Activated T-helper 2 cell treated with anti-CD3 and anti-CD28 coated beads, Interferon-gamma antibody, Interleukin-2, Interleukin-4, amounts not matched to agents 10 μg/mL and 5 μg/mL and 100 μg/mL, durations not matched to agents 14 hours and 24 hours and 36 hours (primary cell): ENCODE measurements at regions not wholly inside any gene's neighbourhood (a gene's known extent, or its start where the extent isn't known, plus 50 kb on each side); places are given as distances from the start of the nearest gene placed in this dataset.
"Not testable (repeated sequence)": the region's sequence is repeated elsewhere in the genome, so short reads cannot be mapped to it uniquely, and the experiment has no call there.

ENCODE experiments used
- DNase-seq: peaks from one replicate; pipeline ENCODE4 v3.0.0; 2021; ENCODE audit warnings: low spot score
- H3K27ac Mint-ChIP-seq: one replicate; pipeline ENCODE4 v1.8.0; 2021; ENCODE audit warnings: mixed read lengths
- H3K27me3 Mint-ChIP-seq: one replicate; pipeline ENCODE4 v1.8.0; 2021; ENCODE audit warnings: low read depth, mixed read lengths
- H3K36me3 Mint-ChIP-seq: one replicate; pipeline ENCODE4 v1.8.0; 2021; ENCODE audit warnings: low read depth, mixed read lengths
- H3K4me1 Mint-ChIP-seq: one replicate; pipeline ENCODE4 v1.8.0; 2021; ENCODE audit warnings: low read depth, mixed read lengths
- H3K4me3 Mint-ChIP-seq: one replicate; pipeline ENCODE4 v1.8.0; 2021; ENCODE audit warnings: low read depth, mild to moderate bottlenecking, moderate library complexity, mixed read lengths
- H3K9me3 Mint-ChIP-seq: one replicate; pipeline ENCODE4 v1.8.0; 2021; ENCODE audit warnings: mixed read lengths
- intact Hi-C: fragments of 100-400 bp; cut with micrococcal nuclease; formaldehyde crosslinking; loops from one replicate; pipeline ENCODE4 v1.15.1; 2023

GRCh38 chr7:142454862-142455261 lies 197.0 kb upstream of the PRSS58 start:
- Mint-ChIP-seq H3K27me3 (peaks cover 11% of the 10 kb centered on the region), H3K4me1 (peaks cover 28% of the 10 kb centered on the region), H3K4me3 (peak overlapping the region; percentile 28), H3K27ac (peak overlapping the region; percentile 25), H3K36me3 (no peaks in the 10 kb centered on the region), H3K9me3 (no peaks in the 10 kb centered on the region)
- DNase-seq: no peak
- intact Hi-C loops: no loop called here

DNA sequence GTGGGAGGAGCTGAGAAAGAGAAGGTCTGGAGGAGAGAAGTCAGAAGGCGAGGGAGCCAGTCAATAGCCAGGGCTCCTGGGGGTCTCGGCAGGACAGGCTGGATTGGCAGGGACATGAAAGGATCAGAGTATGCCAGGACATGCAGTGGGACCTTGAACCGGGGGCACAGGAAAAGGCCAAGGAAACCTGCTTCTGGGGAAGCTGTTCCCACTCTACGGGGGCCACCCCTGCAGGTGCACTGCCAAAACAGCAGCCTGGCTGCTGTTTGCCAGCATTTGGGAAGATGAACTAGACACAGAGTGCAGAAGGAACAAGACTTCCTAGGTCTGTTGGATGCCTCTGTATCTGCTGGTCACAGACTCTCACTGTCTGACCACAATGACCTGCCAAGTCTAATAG lies 194.9 kb upstream of the PRSS58 start:
- no peak overlapping the region for H3K4me3 Mint-ChIP-seq
- H3K36me3 Mint-ChIP-seq: no peaks in the 10 kb centered on the region
- no peak for DNase-seq
- no peaks in the 10 kb centered on the region for H3K9me3 Mint-ChIP-seq
- peaks cover 11% of the 10 kb centered on the region for H3K27me3 Mint-ChIP-seq
- H3K4me1 Mint-ChIP-seq: peaks cover 13% of the 10 kb centered on the region
- intact Hi-C loops: no loop called here
- no peak overlapping the region for H3K27ac Mint-ChIP-seq

DNA sequence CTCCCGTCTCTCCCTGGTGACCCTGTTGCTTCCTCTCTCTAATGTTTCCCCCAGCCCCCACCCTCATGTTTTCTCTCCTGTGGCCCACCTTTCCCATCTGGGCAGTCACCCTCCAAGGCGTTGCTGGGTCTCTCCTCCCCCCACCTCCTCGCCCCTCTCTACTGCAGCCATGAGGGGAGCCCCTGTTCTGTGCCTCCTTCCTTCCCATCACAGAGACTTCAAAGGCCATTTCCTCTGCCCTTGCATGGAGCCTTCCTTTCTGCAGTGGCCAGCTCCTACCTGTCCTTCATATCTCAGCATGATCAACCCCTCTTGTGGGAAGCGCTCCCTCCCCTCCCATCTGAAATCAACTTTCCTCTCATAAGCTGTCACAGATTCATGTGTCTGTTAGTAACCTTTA lies 194.0 kb upstream of the PRSS58 start:
- no peak for DNase-seq
- intact Hi-C loops: no loop called here
- peaks cover 13% of the 10 kb centered on the region for H3K4me1 Mint-ChIP-seq
- no peaks in the 10 kb centered on the region for H3K36me3 Mint-ChIP-seq
- H3K27me3 Mint-ChIP-seq: peaks cover 11% of the 10 kb centered on the region
- no peak overlapping the region for H3K4me3 Mint-ChIP-seq
- no peak overlapping the region for H3K27ac Mint-ChIP-seq
- no peaks in the 10 kb centered on the region for H3K9me3 Mint-ChIP-seq

- Mint-ChIP-seq H3K9me3 (no peaks in the 10 kb centered on the region), H3K4me3 (peak overlapping the region; percentile 45), H3K36me3 (no peaks in the 10 kb centered on the region), H3K27ac (no peak overlapping the region), H3K27me3 (peaks cover 11% of the 10 kb centered on the region), H3K4me1 (peaks cover 13% of the 10 kb centered on the region)
- intact Hi-C loops: no loop called here
- no peak for DNase-seq
These were observed 193.4 kb upstream of the PRSS58 start for GRCh38 chr7:142451296-142451695.

- Mint-ChIP-seq H3K9me3 (no peaks in the 10 kb centered on the region), H3K27ac (no peak overlapping the region), H3K4me3 (peak overlapping the region; percentile 45), H3K27me3 (peaks cover 11% of the 10 kb centered on the region), H3K36me3 (no peaks in the 10 kb centered on the region), H3K4me1 (peaks cover 12% of the 10 kb centered on the region)
- intact Hi-C loops: no loop called here
- no peak for DNase-seq
These were observed 192.8 kb upstream of the PRSS58 start for GRCh38 chr7:142450695-142451094.

DNA sequence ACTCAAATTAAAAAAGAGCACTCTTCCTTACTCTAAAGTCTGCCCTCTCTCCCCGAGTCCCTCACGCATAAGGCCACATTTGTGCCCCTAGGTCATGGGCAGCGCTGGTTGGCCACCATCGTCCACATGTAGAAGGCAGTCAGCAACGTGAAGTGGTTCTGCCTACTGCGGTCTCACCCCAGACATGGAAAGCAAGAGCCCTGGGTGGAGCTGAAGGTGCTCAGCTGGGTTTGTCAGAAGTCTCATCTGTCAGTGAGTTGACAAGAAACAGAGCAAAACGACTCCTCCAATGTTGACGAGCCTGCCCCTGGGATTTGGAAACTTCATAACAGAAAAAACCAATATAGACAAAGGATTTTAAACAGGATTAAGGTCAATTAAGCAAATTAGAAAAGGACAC lies 192.3 kb upstream of the PRSS58 start:
- Mint-ChIP-seq H3K27me3 (peaks cover 11% of the 10 kb centered on the region), H3K4me3 (peak overlapping the region; percentile 35), H3K36me3 (no peaks in the 10 kb centered on the region), H3K4me1 (peaks cover 10% of the 10 kb centered on the region), H3K27ac (peak overlapping the region; percentile 48), H3K9me3 (no peaks in the 10 kb centered on the region)
- intact Hi-C loops: no loop called here
- DNase-seq: no peak

- Mint-ChIP-seq H3K4me3 (peak overlapping the region; percentile 3), H3K27me3 (peaks cover 11% of the 10 kb centered on the region), H3K4me1 (peaks cover 13% of the 10 kb centered on the region), H3K27ac (peak overlapping the region; percentile 7)
- intact Hi-C loops, DNase-seq, H3K36me3 Mint-ChIP-seq, H3K9me3 Mint-ChIP-seq: not testable (repeated sequence)
These were observed 191.0 kb upstream of the PRSS58 start for GRCh38 chr7:142448857-142449256.

GRCh38 chr7:142447762-142448161 lies 189.9 kb upstream of the PRSS58 start:
- Mint-ChIP-seq H3K9me3 (no peaks in the 10 kb centered on the region), H3K27ac (no peak overlapping the region), H3K27me3 (peaks cover 10% of the 10 kb centered on the region), H3K4me1 (peaks cover 20% of the 10 kb centered on the region), H3K36me3 (no peaks in the 10 kb centered on the region), H3K4me3 (no peak overlapping the region)
- DNase-seq: no peak
- intact Hi-C loops: no loop called here

DNA sequence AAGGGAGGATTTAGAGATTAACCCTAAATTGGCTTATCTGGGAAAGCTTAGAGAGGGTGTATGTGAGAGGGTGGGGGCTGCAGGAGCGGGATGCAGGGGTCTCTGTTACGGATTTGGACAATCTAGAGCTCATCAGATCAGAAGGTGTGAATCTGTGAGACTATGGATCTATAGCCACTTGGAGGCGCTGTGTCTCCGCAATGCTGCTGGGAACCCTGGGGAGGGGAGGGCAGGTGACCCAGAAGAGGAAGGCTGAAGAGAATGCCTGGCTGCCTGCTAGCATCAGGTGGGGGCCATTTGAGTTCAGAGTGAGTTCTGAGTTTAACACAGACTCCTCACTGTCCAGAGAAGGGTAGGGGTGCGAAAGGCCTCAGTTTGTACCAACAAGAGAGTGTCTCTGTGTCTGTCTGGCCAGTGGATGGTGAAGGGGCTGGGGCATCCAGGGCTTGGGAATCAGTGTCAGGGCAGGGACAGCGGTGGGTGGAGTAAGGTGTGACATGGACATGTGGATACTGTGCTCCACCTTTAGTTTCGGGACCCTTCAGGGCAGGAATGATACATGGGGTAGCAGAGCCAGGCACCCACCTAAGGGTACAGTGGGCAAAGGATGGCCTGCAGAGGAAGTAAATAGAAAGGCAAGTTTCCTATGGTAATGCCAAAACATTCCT lies 187.3 kb upstream of the PRSS58 start:
- DNase-seq: no peak
- no peaks in the 10 kb centered on the region for H3K36me3 Mint-ChIP-seq
- intact Hi-C loops: loop anchor here (1.0 to 2.0 kb wide), 2 partner anchors 16 to 366 kb away; no protein-coding TSS in a partner anchor
- no peak overlapping the region for H3K4me3 Mint-ChIP-seq
- peaks cover 6% of the 10 kb centered on the region for H3K27me3 Mint-ChIP-seq
- peaks cover 32% of the 10 kb centered on the region for H3K4me1 Mint-ChIP-seq
- H3K27ac Mint-ChIP-seq: no peak overlapping the region
- no peaks in the 10 kb centered on the region for H3K9me3 Mint-ChIP-seq

DNA sequence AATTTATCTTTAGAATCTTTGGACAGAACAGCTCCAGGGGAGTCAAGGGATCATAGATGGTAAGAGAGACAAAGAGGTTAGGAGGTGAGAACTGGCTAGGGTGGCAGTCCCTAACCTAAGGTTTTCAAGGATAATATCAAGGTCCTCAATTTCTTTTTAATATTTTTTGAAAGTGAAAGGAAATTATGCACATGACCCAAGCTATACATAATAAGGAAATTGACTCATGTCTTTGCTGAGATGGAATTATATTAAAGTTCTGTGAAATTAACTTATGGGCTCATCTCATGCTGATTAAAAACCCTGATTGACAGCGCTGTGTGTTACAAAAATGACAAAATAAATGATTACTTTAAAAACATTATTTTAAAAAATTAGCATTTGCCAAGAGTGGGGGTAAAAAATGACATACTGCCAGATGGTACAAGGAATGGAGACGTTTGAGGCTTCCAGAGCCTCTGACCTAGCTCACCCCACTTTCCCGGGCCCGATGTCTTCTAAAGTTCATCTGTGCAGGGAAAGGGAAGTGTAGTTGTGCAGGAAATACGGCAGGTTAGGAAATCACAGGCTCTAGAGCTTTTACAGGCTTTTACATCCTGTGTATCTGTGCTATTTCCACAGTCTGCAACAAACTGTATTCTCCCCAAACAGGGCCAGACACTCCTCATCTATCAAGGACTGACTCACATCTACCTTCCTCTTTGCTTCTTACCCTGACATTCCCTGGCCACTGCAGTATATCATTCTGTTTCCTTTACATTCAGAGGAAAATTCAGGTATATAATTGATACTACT lies 185.6 kb upstream of the PRSS58 start:
- Mint-ChIP-seq H3K4me1 (peaks cover 43% of the 10 kb centered on the region), H3K4me3 (no peak overlapping the region), H3K27ac (no peak overlapping the region), H3K9me3 (no peaks in the 10 kb centered on the region), H3K36me3 (no peaks in the 10 kb centered on the region), H3K27me3 (peaks cover under 1% of the 10 kb centered on the region)
- DNase-seq: no peak
- intact Hi-C loops: loop anchor here (2.0 kb wide), 1 partner anchor 17 kb away; no protein-coding TSS in a partner anchor

GRCh38 chr7:142442396-142442795 lies 184.5 kb upstream of the PRSS58 start:
- Mint-ChIP-seq H3K36me3 (no peaks in the 10 kb centered on the region), H3K9me3 (no peaks in the 10 kb centered on the region), H3K27me3 (no peaks in the 10 kb centered on the region), H3K4me1 (peaks cover 47% of the 10 kb centered on the region), H3K4me3 (no peak overlapping the region), H3K27ac (no peak overlapping the region)
- intact Hi-C loops: no loop called here
- no peak for DNase-seq

- no peaks in the 10 kb centered on the region for H3K36me3 Mint-ChIP-seq
- H3K4me1 Mint-ChIP-seq: peaks cover 47% of the 10 kb centered on the region
- intact Hi-C loops: no loop called here
- no peak for DNase-seq
- H3K4me3 Mint-ChIP-seq: no peak overlapping the region
- no peaks in the 10 kb centered on the region for H3K9me3 Mint-ChIP-seq
- H3K27ac Mint-ChIP-seq: no peak overlapping the region
- H3K27me3 Mint-ChIP-seq: peaks cover 2% of the 10 kb centered on the region
These were observed 183.1 kb upstream of the PRSS58 start for GRCh38 chr7:142440906-142441411.

GRCh38 chr7:142440219-142440905 lies 182.5 kb upstream of the PRSS58 start:
- DNase-seq: no peak
- H3K36me3 Mint-ChIP-seq: no peaks in the 10 kb centered on the region
- peaks cover 50% of the 10 kb centered on the region for H3K4me1 Mint-ChIP-seq
- H3K27ac Mint-ChIP-seq: no peak overlapping the region
- H3K9me3 Mint-ChIP-seq: no peaks in the 10 kb centered on the region
- H3K27me3 Mint-ChIP-seq: peaks cover 2% of the 10 kb centered on the region
- intact Hi-C loops: no loop called here
- no peak overlapping the region for H3K4me3 Mint-ChIP-seq
